Mesenchymal stem cell (in vitro differentiated cells and primary cell): ENCODE measurements at regions not wholly inside any gene's neighbourhood (a gene's known extent, or its start where the extent isn't known, plus 50 kb on each side); places are given as distances from the start of the nearest gene placed in this dataset.

Experiments
- DNase-seq: peaks from one replicate; pipeline ENCODE4 v3.0.0-alpha.2; 2013
- H2AFZ ChIP-seq: one replicate; pipeline ENCODE4 v1.6.1; 2013; ENCODE audit warnings: low read depth, mild to moderate bottlenecking, control low read depth, inconsistent platforms, low read length, moderate library complexity
- H2AK5ac ChIP-seq: 2 replicates; pipeline ENCODE4 v1.6.1; 2013; ENCODE audit warnings: low read length, moderate library complexity, mild to moderate bottlenecking, inconsistent platforms; ENCODE audit not compliant: severe bottlenecking
- H2BK120ac ChIP-seq: one replicate; pipeline ENCODE4 v1.6.1; 2013; ENCODE audit warnings: low read depth, mild to moderate bottlenecking, inconsistent platforms, low read length, moderate library complexity
- H2BK12ac ChIP-seq, 2 experiments: one replicate each; pipeline ENCODE4 v1.6.1; 2013; ENCODE audit warnings: inconsistent platforms in 2 of 2, low read length in 2 of 2, mild to moderate bottlenecking in 2 of 2, moderate library complexity in 2 of 2, control low read depth in 1 of 2
- H2BK15ac ChIP-seq: one replicate; pipeline ENCODE4 v1.6.1; 2013; ENCODE audit warnings: mild to moderate bottlenecking, low read depth, inconsistent platforms; ENCODE audit not compliant: poor library complexity, severe bottlenecking
- H2BK5ac ChIP-seq: 2 replicates; pipeline ENCODE4 v1.6.1; 2013; ENCODE audit warnings: low read depth, mild to moderate bottlenecking, low read length, control low read depth, inconsistent platforms; ENCODE audit not compliant: poor library complexity, severe bottlenecking
- H3K14ac ChIP-seq, 2 experiments: one replicate each; pipeline ENCODE4 v1.6.1; 2013; ENCODE audit warnings: inconsistent platforms in 2 of 2, low read length in 2 of 2, control low read depth in 1 of 2, mild to moderate bottlenecking in 1 of 2, moderate library complexity in 1 of 2
- H3K18ac ChIP-seq, 2 experiments: one replicate each; pipeline ENCODE4 v1.6.1; 2013; ENCODE audit warnings: inconsistent platforms in 2 of 2, low read length in 2 of 2, control low read depth in 1 of 2, low read depth in 1 of 2, mild to moderate bottlenecking in 1 of 2
- H3K23ac ChIP-seq, 2 experiments: one replicate each; pipeline ENCODE4 v1.6.1; 2013; ENCODE audit warnings: inconsistent platforms in 2 of 2, low read length in 2 of 2, mild to moderate bottlenecking in 2 of 2, moderate library complexity in 2 of 2, control low read depth in 1 of 2
- H3K27ac ChIP-seq: 2 replicates; pipeline ENCODE4 v1.5.1; 2013; ENCODE audit warnings: mild to moderate bottlenecking, moderate library complexity, low read length, control low read depth, inconsistent platforms; ENCODE audit not compliant: poor library complexity, severe bottlenecking
- H3K27me3 ChIP-seq, 2 experiments: 2 replicates each; pipeline versions ENCODE4 v1.6.1 to v1.7.0; 2013; ENCODE audit warnings: low read length in 2 of 2, mild to moderate bottlenecking in 2 of 2, moderate library complexity in 2 of 2, control low read depth in 1 of 2, inconsistent platforms in 1 of 2; ENCODE audit not compliant: control insufficient read depth in 1 of 2, insufficient read depth in 1 of 2
- H3K36me3 ChIP-seq, 2 experiments: 2 replicates each; pipeline versions ENCODE4 v1.6.1 to v1.7.0; 2013; ENCODE audit warnings: low read length in 2 of 2, control low read depth in 1 of 2, inconsistent platforms in 1 of 2, low read depth in 1 of 2, mild to moderate bottlenecking in 1 of 2; ENCODE audit not compliant: insufficient read depth in 2 of 2, control insufficient read depth in 1 of 2
- H3K4ac ChIP-seq, 2 experiments: one replicate each; pipeline ENCODE4 v1.6.1; 2013; ENCODE audit warnings: inconsistent platforms in 2 of 2, low read length in 2 of 2, mild to moderate bottlenecking in 2 of 2, moderate library complexity in 2 of 2, control low read depth in 1 of 2, low read depth in 1 of 2
- H3K4me1 ChIP-seq: 2 replicates; pipeline ENCODE4 v1.6.1; 2013; ENCODE audit warnings: low read depth, low read length, control low read depth; ENCODE audit not compliant: control insufficient read depth, insufficient read depth
- H3K4me2 ChIP-seq: 2 replicates; pipeline ENCODE4 v1.6.1; 2013; ENCODE audit warnings: low read length, mild to moderate bottlenecking, inconsistent platforms; ENCODE audit not compliant: poor library complexity, severe bottlenecking
- H3K4me3 ChIP-seq, 2 experiments: 2 replicates each; pipeline versions ENCODE4 v1.5.1 to v1.7.0; 2013; ENCODE audit warnings: low read length in 2 of 2, mild to moderate bottlenecking in 2 of 2, control low read depth in 1 of 2, low read depth in 1 of 2; ENCODE audit not compliant: insufficient read depth in 1 of 2
- H3K79me1 ChIP-seq: replicated peaks from 2 replicates; pipeline ENCODE4 v1.6.1; 2013; ENCODE audit warnings: mild to moderate bottlenecking, control low read depth, low read length, inconsistent platforms; ENCODE audit not compliant: poor library complexity, severe bottlenecking
- H3K9ac ChIP-seq: 2 replicates; pipeline ENCODE4 v1.7.0; 2013; ENCODE audit warnings: mild to moderate bottlenecking, low read length, moderate library complexity
- H3K9me3 ChIP-seq: 2 replicates; pipeline ENCODE4 v1.7.0; 2013; ENCODE audit warnings: mild to moderate bottlenecking, low read length; ENCODE audit not compliant: control insufficient read depth
- H4K8ac ChIP-seq: one replicate; pipeline ENCODE4 v1.6.1; 2013; ENCODE audit warnings: inconsistent platforms, mild to moderate bottlenecking, low read length, moderate library complexity
- H4K91ac ChIP-seq: one replicate; pipeline ENCODE4 v1.6.1; 2013; ENCODE audit warnings: mild to moderate bottlenecking, low read length, inconsistent platforms
- WGBS: methylation state at CpG from one replicate; pipeline ENCODE4 v1.1.7; 2013; ENCODE audit warnings: mixed read lengths; 5-methylcytosine and 5-hydroxymethylcytosine counted together

- no peak overlapping the region for H4K91ac ChIP-seq
- no peaks in the 10 kb centered on the region for H3K4me1 ChIP-seq
- H3K79me1 ChIP-seq: no peaks in the 10 kb centered on the region
- H2AFZ ChIP-seq: no peak overlapping the region
- H3K23ac ChIP-seq: no peak overlapping the region
- no peak overlapping the region for H4K8ac ChIP-seq
- peak overlapping the region in 1 of 2 experiments; percentile 36 for H3K4me3 ChIP-seq
- no peak overlapping the region for H2BK12ac ChIP-seq
- H3K4ac ChIP-seq: no peak overlapping the region
- H3K27ac ChIP-seq: no peak overlapping the region
- no peak overlapping the region for H3K18ac ChIP-seq
- H3K9me3 ChIP-seq: no peaks in the 10 kb centered on the region
- no peak overlapping the region for H3K9ac ChIP-seq
- no peak overlapping the region for H3K4me2 ChIP-seq
- peaks cover 0 to 15% of the 10 kb centered on the region in 2 experiments for H3K27me3 ChIP-seq
- H2BK15ac ChIP-seq: no peak overlapping the region
- no peaks in the 10 kb centered on the region for H3K36me3 ChIP-seq
- no peak overlapping the region for H2AK5ac ChIP-seq
- H3K14ac ChIP-seq: no peak overlapping the region
- 66% methylated on average over 7 of the region's 7 CpGs for WGBS
- H2BK120ac ChIP-seq: no peak overlapping the region
- H2BK5ac ChIP-seq: no peak overlapping the region
- DNase-seq: no peak
Measured at GRCh38 chr13:99103536-99103935, 97.1 kb upstream of the UBAC2 start.

- Histone ChIP-seq H3K9ac (no peak overlapping the region), H3K27me3 (peaks cover 0 to 15% of the 10 kb centered on the region in 2 experiments), H2BK5ac (no peak overlapping the region), H3K9me3 (no peaks in the 10 kb centered on the region), H3K4me2 (no peak overlapping the region), H3K4me3 (no peak overlapping the region), H4K8ac (no peak overlapping the region), H3K4me1 (no peaks in the 10 kb centered on the region), H3K18ac (no peak overlapping the region), H2BK15ac (no peak overlapping the region), H2BK120ac (no peak overlapping the region), H3K23ac (no peak overlapping the region), H3K4ac (no peak overlapping the region), H2AFZ (no peak overlapping the region), H2BK12ac (no peak overlapping the region), H3K79me1 (no peaks in the 10 kb centered on the region), H3K14ac (no peak overlapping the region), H2AK5ac (no peak overlapping the region), H4K91ac (no peak overlapping the region), H3K36me3 (no peaks in the 10 kb centered on the region), H3K27ac (no peak overlapping the region)
- DNase-seq: no peak
- 92% methylated on average over 9 of the region's 9 CpGs for WGBS
Measured at GRCh38 chr13:99104396-99104795, 96.3 kb upstream of the UBAC2 start.

- no peak overlapping the region for H2AK5ac ChIP-seq
- no peak overlapping the region for H2BK5ac ChIP-seq
- H3K14ac ChIP-seq: no peak overlapping the region
- H3K4ac ChIP-seq: no peak overlapping the region
- H3K9ac ChIP-seq: no peak overlapping the region
- H2BK15ac ChIP-seq: no peak overlapping the region
- peaks cover 0 to 15% of the 10 kb centered on the region in 2 experiments for H3K27me3 ChIP-seq
- H4K91ac ChIP-seq: no peak overlapping the region
- WGBS: 96% methylated on average over 2 of the region's 3 CpGs
- H2BK120ac ChIP-seq: no peak overlapping the region
- no peaks in the 10 kb centered on the region for H3K4me1 ChIP-seq
- H3K4me2 ChIP-seq: no peak overlapping the region
- no peak overlapping the region for H2BK12ac ChIP-seq
- DNase-seq: no peak
- H2AFZ ChIP-seq: no peak overlapping the region
- H3K9me3 ChIP-seq: no peaks in the 10 kb centered on the region
- no peaks in the 10 kb centered on the region for H3K79me1 ChIP-seq
- H3K36me3 ChIP-seq: no peaks in the 10 kb centered on the region
- H3K4me3 ChIP-seq: no peak overlapping the region
- no peak overlapping the region for H3K23ac ChIP-seq
- no peak overlapping the region for H3K27ac ChIP-seq
- no peak overlapping the region for H4K8ac ChIP-seq
- no peak overlapping the region for H3K18ac ChIP-seq
Measured at GRCh38 chr13:99105160-99105559, 95.5 kb upstream of the UBAC2 start.

- Histone ChIP-seq H3K4ac (no peak overlapping the region), H3K27me3 (no peaks in the 10 kb centered on the region), H3K18ac (no peak overlapping the region), H3K14ac (no peak overlapping the region), H3K23ac (no peak overlapping the region), H2BK15ac (no peak overlapping the region), H2AK5ac (no peak overlapping the region), H3K4me1 (no peaks in the 10 kb centered on the region), H3K79me1 (no peaks in the 10 kb centered on the region), H2BK120ac (no peak overlapping the region), H3K27ac (no peak overlapping the region), H3K36me3 (no peaks in the 10 kb centered on the region), H3K4me3 (no peak overlapping the region), H2AFZ (no peak overlapping the region), H4K8ac (no peak overlapping the region), H3K4me2 (no peak overlapping the region), H3K9ac (no peak overlapping the region), H4K91ac (no peak overlapping the region), H2BK5ac (no peak overlapping the region), H2BK12ac (no peak overlapping the region), H3K9me3 (no peaks in the 10 kb centered on the region)
- DNase-seq: no peak
- 97% methylated on average over 5 of the region's 5 CpGs for WGBS
Measured at GRCh38 chr13:99113351-99113750, 87.3 kb upstream of the UBAC2 start.
